AG20443 (cell line): ENCODE measurements at regions not wholly inside any gene's neighbourhood (a gene's known extent, or its start where the extent isn't known, plus 50 kb on each side); places are given as distances from the start of the nearest gene placed in this dataset.

ENCODE experiments used
- DNase-seq: peaks from one replicate; pipeline ENCODE4 v3.0.0; 2012; ENCODE audit warnings: low spot score, mixed read lengths

- DNase-seq: no peak
Measured at GRCh38 chr15:61681676-61682075, 378.6 kb downstream of the VPS13C start.

GRCh38 chr15:61681038-61681418 is 379.2 kb downstream of the VPS13C start:
- DNase-seq: no peak

- no peak for DNase-seq
Measured at GRCh38 chr15:61680260-61681037, 379.8 kb downstream of the VPS13C start.

GRCh38 chr15:61671736-61672135 is 388.5 kb downstream of the VPS13C start:
- no peak for DNase-seq

GRCh38 chr15:61668444-61668843 is 391.8 kb downstream of the VPS13C start:
- no peak for DNase-seq

- no peak for DNase-seq
Measured at GRCh38 chr15:61661791-61662190, 398.5 kb downstream of the VPS13C start.

GRCh38 chr15:61660579-61660978 is 399.7 kb downstream of the VPS13C start:
- DNase-seq: peak; percentile 76

- peak; percentile 52 for DNase-seq
Measured at GRCh38 chr15:61659566-61660190, 400.6 kb downstream of the VPS13C start.

- no peak for DNase-seq
Measured at GRCh38 chr15:61657461-61657860, 402.8 kb downstream of the VPS13C start.

- no peak for DNase-seq
Measured at GRCh38 chr15:61656391-61656790, 403.9 kb downstream of the VPS13C start.

- DNase-seq: no peak
Measured at GRCh38 chr15:61655881-61656280, 404.4 kb downstream of the VPS13C start.

GRCh38 chr15:61654918-61655317 is 405.3 kb downstream of the VPS13C start:
- no peak for DNase-seq

- DNase-seq: no peak
Measured at GRCh38 chr15:61654002-61654740, 406.1 kb downstream of the VPS13C start.

- DNase-seq: peak; percentile 46
Measured at GRCh38 chr15:61653110-61653509, 407.1 kb downstream of the VPS13C start.

GRCh38 chr15:61651267-61651666 is 409.0 kb downstream of the VPS13C start:
- DNase-seq: no peak

- DNase-seq: no peak
Measured at GRCh38 chr15:61649046-61649445, 411.2 kb downstream of the VPS13C start.

- no peak for DNase-seq
Measured at GRCh38 chr15:61644550-61644949, 415.4 kb upstream of the RORA start.

GRCh38 chr15:61641645-61642044 is 412.5 kb upstream of the RORA start:
- no peak for DNase-seq

GRCh38 chr15:61640756-61641155 is 411.7 kb upstream of the RORA start:
- no peak for DNase-seq

- DNase-seq: no peak
Measured at GRCh38 chr15:61639491-61639890, 410.4 kb upstream of the RORA start.

- no peak for DNase-seq
Measured at GRCh38 chr15:61634837-61635236, 405.7 kb upstream of the RORA start.

- no peak for DNase-seq
Measured at GRCh38 chr15:61633951-61634350, 404.8 kb upstream of the RORA start.

GRCh38 chr15:61629269-61629668 is 400.2 kb upstream of the RORA start:
- DNase-seq: no peak
